CD4-positive, alpha-beta T cell (primary cell): ENCODE measurements at regions not wholly inside any gene's neighbourhood (a gene's known extent, or its start where the extent isn't known, plus 50 kb on each side); places are given as distances from the start of the nearest gene placed in this dataset.
"Not testable (repeated sequence)": the region's sequence is repeated elsewhere in the genome, so short reads cannot be mapped to it uniquely, and the experiment has no call there.

Experiments
- ATAC-seq: fragments of 200-7000 bp; cut with Tn5 transposase; one replicate; pipeline ENCODE4 v1.10.0; 2022; ENCODE audit warnings: mild to moderate bottlenecking; ENCODE audit not compliant: poor library complexity
- CTCF ChIA-PET: fragments of 350-600 bp; sonication (Branson Sonifier 250); formaldehyde crosslinking; loops from one replicate; lab custom pipeline; 2021; ENCODE audit warnings: antibody characterized with exemption, inconsistent platforms; lab: Charles Lee
- POLR2A ChIA-PET: fragments of 350-600 bp; sonication (Branson Sonifier 250); formaldehyde crosslinking; loops from one replicate; lab custom pipeline; 2021; ENCODE audit warnings: antibody characterized with exemption, inconsistent platforms; lab: Charles Lee
- DNase-seq, 14 experiments: peaks; one replicate each; pipeline ENCODE4 v3.0.0-alpha.2; 2013 to 2020; ENCODE audit warnings: mixed read lengths in 2 of 14
- H3K27ac ChIP-seq, 2 donors: one replicate each; pipeline versions ENCODE4 v1.5.1 to v1.7.0; 2013; ENCODE audit warnings: low read length in 2 of 2, low read depth in 1 of 2, mild to moderate bottlenecking in 1 of 2
- H3K27me3 ChIP-seq, 2 experiments: 1 replicate in 1 of 2; 2 replicates in 1 of 2; pipeline versions ENCODE4 v1.6.1 to v1.7.0; 2013; ENCODE audit warnings: low read length in 2 of 2, control low read depth in 1 of 2, mild to moderate bottlenecking in 1 of 2, moderate library complexity in 1 of 2; ENCODE audit not compliant: insufficient read depth in 2 of 2, control insufficient read depth in 1 of 2
- H3K36me3 ChIP-seq: one replicate; pipeline ENCODE4 v1.6.1; 2013; ENCODE audit warnings: low read length, control low read depth; ENCODE audit not compliant: insufficient read depth
- H3K4me1 ChIP-seq: one replicate; pipeline ENCODE4 v1.6.1; 2013; ENCODE audit warnings: low read length, control low read depth; ENCODE audit not compliant: insufficient read depth
- H3K4me3 ChIP-seq: one replicate; pipeline ENCODE4 v1.5.1; 2013; ENCODE audit warnings: mild to moderate bottlenecking, low read length, moderate library complexity
- H3K9me3 ChIP-seq, 2 experiments: 1 replicate in 1 of 2; 2 replicates in 1 of 2; pipeline versions ENCODE4 v1.6.1 to v1.7.0; 2013; ENCODE audit warnings: low read length in 2 of 2, mild to moderate bottlenecking in 2 of 2, control low read depth in 1 of 2, moderate library complexity in 1 of 2; ENCODE audit not compliant: control insufficient read depth in 1 of 2, insufficient read depth in 1 of 2
- H3K27ac Mint-ChIP-seq: one replicate; pipeline ENCODE4 v1.8.0; 2020; ENCODE audit warnings: mixed read lengths
- H3K27me3 Mint-ChIP-seq: one replicate; pipeline ENCODE4 v1.8.0; 2021; ENCODE audit warnings: mixed read lengths
- H3K36me3 Mint-ChIP-seq: one replicate; pipeline ENCODE4 v1.8.0; 2021; ENCODE audit warnings: low read depth, mixed read lengths
- H3K4me1 Mint-ChIP-seq: one replicate; pipeline ENCODE4 v1.8.0; 2021; ENCODE audit warnings: low read depth, mixed read lengths
- H3K4me3 Mint-ChIP-seq: one replicate; pipeline ENCODE4 v1.8.0; 2020; ENCODE audit warnings: mild to moderate bottlenecking, mixed read lengths
- H3K9me3 Mint-ChIP-seq: one replicate; pipeline ENCODE4 v1.8.0; 2020; ENCODE audit warnings: mixed read lengths
- intact Hi-C, 2 experiments: fragments of 100-400 bp; cut with DNase I in 1 of 2; cut with micrococcal nuclease in 1 of 2; formaldehyde crosslinking; loops; one replicate each; pipeline versions ENCODE4 v1.15.1 to v1.9.0; 2023 to 2025; cut with DNase I, micrococcal nuclease
- TF ChIP-seq, protein P1 (sequence below): fragments of 200-600 bp; IDR thresholded peaks from one replicate; pipeline ENCODE4 v1.8.0; 2022; ENCODE audit warnings: antibody characterized with exemption, mild to moderate bottlenecking

DNA sequence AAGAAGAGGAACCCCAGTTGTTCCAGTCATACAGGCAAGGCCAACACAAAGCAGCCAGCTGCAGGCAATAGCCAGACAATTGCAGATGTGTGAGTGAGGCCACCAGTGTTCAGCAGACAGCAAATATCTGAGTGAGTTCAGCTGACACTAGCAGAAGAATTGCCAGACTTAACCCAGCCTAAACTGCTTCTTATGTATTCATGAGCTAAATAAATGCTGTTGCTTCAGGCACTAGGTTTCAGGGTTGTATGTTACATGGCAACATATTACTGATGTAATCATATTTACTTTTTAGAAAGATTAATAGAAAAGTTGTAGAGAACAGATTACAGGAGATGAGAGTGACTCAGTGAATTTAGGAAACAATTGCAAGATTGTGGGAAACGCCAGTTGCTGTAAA is 129.8 kb upstream of the CHODL start:
- Histone ChIP-seq H3K36me3 (no peaks in the 10 kb centered on the region), H3K4me1 (no peaks in the 10 kb centered on the region), H3K9me3 (no peaks in the 10 kb centered on the region), H3K27me3 (no peaks in the 10 kb centered on the region), H3K27ac (no peak overlapping the region), H3K4me3 (no peak overlapping the region)
- H3K27me3 Mint-ChIP-seq = no peaks in the 10 kb centered on the region
- no peak overlapping the region for H3K27ac Mint-ChIP-seq
- no peaks in the 10 kb centered on the region for H3K9me3 Mint-ChIP-seq
- intact Hi-C loops = no loop called here
- no peak overlapping the region for H3K4me3 Mint-ChIP-seq
- CTCF ChIA-PET = no interaction called here
- no peaks in the 10 kb centered on the region for H3K36me3 Mint-ChIP-seq
- POLR2A ChIA-PET = no interaction called here
- ATAC-seq (no peak), DNase-seq (no peak)
- TF ChIP-seq, protein P1, sequence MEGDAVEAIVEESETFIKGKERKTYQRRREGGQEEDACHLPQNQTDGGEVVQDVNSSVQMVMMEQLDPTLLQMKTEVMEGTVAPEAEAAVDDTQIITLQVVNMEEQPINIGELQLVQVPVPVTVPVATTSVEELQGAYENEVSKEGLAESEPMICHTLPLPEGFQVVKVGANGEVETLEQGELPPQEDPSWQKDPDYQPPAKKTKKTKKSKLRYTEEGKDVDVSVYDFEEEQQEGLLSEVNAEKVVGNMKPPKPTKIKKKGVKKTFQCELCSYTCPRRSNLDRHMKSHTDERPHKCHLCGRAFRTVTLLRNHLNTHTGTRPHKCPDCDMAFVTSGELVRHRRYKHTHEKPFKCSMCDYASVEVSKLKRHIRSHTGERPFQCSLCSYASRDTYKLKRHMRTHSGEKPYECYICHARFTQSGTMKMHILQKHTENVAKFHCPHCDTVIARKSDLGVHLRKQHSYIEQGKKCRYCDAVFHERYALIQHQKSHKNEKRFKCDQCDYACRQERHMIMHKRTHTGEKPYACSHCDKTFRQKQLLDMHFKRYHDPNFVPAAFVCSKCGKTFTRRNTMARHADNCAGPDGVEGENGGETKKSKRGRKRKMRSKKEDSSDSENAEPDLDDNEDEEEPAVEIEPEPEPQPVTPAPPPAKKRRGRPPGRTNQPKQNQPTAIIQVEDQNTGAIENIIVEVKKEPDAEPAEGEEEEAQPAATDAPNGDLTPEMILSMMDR = no peak
- H3K4me1 Mint-ChIP-seq = no peaks in the 10 kb centered on the region

DNA sequence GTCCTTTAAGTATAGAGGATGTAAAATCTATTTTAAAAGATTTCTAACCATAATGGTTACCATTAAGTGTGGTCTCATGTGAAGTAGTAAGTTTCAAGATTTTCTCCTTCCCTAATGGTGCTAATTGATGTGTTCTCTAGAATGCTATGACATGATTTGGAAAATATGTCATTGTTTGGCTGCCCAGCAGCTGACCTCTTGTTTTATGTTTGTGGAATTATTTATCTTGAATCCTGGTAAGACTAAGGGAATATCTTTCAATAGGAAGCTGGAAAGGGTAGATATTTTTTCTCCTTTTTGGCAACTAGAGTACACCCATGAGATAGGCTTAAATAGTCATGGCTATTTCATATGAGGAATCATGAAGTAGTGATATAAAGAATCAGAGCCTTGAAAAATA is 139.8 kb upstream of the CHODL start:
- no peak overlapping the region for H3K4me3 ChIP-seq
- peaks cover 15% of the 10 kb centered on the region for H3K9me3 Mint-ChIP-seq
- H3K27ac ChIP-seq = no peak overlapping the region
- ChIA-PET CTCF (no interaction called here), POLR2A (no interaction called here)
- no peaks in the 10 kb centered on the region for H3K4me1 Mint-ChIP-seq
- no peaks in the 10 kb centered on the region for H3K36me3 Mint-ChIP-seq
- no peaks in the 10 kb centered on the region for H3K4me1 ChIP-seq
- H3K27ac Mint-ChIP-seq = no peak overlapping the region
- DNase-seq = no peak
- no peaks in the 10 kb centered on the region for H3K27me3 Mint-ChIP-seq
- no peaks in the 10 kb centered on the region for H3K36me3 ChIP-seq
- no peaks in the 10 kb centered on the region for H3K9me3 ChIP-seq
- no peaks in the 10 kb centered on the region for H3K27me3 ChIP-seq
- TF ChIP-seq, protein P1 = no peak
- no peak overlapping the region for H3K4me3 Mint-ChIP-seq
- intact Hi-C loops = no loop called here
- ATAC-seq = no peak

DNA sequence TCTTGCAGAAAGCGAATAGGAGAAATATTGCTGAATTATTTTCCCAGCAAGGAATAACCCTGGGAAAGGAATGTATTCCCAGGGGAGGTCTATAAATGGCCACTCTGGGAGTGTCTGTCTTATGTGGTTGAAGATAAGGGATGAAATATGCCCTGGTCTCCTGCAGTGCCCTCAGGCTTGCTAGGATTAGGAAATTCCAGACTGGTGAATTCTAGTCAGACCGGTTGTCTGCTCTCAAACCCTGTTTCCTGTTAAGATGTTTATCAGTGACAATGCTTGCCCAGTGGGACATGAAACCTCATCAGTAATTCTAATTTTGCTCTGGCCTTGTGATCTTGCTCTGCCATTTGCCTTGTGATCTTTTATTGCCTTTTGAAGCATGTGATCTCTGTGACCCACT is 148.2 kb upstream of the CHODL start:
- H3K4me3 Mint-ChIP-seq, DNase-seq, CTCF ChIA-PET, H3K4me1 ChIP-seq, H3K27me3 Mint-ChIP-seq, ATAC-seq, H3K27ac ChIP-seq, H3K36me3 Mint-ChIP-seq, intact Hi-C loops, POLR2A ChIA-PET, H3K4me3 ChIP-seq, H3K4me1 Mint-ChIP-seq, H3K27ac Mint-ChIP-seq, H3K27me3 ChIP-seq, H3K36me3 ChIP-seq: not testable (repeated sequence)
- peaks cover 5 to 34% of the 10 kb centered on the region in 2 experiments for H3K9me3 ChIP-seq
- H3K9me3 Mint-ChIP-seq = peaks cover 25% of the 10 kb centered on the region

DNA sequence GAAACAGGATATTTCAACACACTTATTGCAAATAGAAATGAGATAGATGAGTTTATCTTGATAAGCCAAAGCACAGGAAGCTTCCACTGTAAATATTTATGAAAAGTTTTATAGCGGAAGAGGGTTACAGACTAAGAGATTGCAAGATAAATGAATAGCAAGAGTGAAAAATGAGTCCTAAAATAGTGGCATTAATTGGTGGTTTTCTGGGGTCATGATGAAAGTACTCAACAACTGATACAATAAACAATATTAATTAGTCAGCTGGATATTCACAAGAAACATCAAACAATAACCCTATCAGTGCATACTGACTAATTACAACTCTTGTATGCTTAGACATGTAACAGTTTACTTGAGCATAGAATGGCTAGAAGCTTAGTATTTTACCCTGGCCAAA is 154.8 kb upstream of the CHODL start:
- no peak overlapping the region for H3K4me3 ChIP-seq
- H3K9me3 ChIP-seq = peaks cover 8 to 15% of the 10 kb centered on the region in 2 experiments
- H3K27me3 ChIP-seq = no peaks in the 10 kb centered on the region
- ChIA-PET CTCF (no interaction called here), POLR2A (no interaction called here)
- no peaks in the 10 kb centered on the region for H3K36me3 Mint-ChIP-seq
- H3K4me1 ChIP-seq = no peaks in the 10 kb centered on the region
- intact Hi-C loops = no loop called here
- H3K27me3 Mint-ChIP-seq = no peaks in the 10 kb centered on the region
- no peaks in the 10 kb centered on the region for H3K4me1 Mint-ChIP-seq
- ATAC-seq = no peak
- no peak overlapping the region for H3K27ac ChIP-seq
- no peak for DNase-seq
- H3K36me3 ChIP-seq = no peaks in the 10 kb centered on the region
- no peak overlapping the region for H3K27ac Mint-ChIP-seq
- TF ChIP-seq, protein P1 = no peak
- peaks cover 23% of the 10 kb centered on the region for H3K9me3 Mint-ChIP-seq
- H3K4me3 Mint-ChIP-seq = no peak overlapping the region
